Bronchial epithelial cell (primary cell): ENCODE measurements at regions not wholly inside any gene's neighbourhood (a gene's known extent, or its start where the extent isn't known, plus 50 kb on each side); places are given as distances from the start of the nearest gene placed in this dataset.

Experiments used
- DNase-seq: peaks from one replicate; pipeline ENCODE4 v3.0.0-alpha.2; 2010; ENCODE audit warnings: low read depth
- FAIRE-seq: peaks from 2 replicates; lab custom pipeline; 2011; peaks lifted over from hg19 to GRCh38; lab: Jason Lieb, UNC
- H3K27me3 ChIP-seq: 2 replicates; pipeline ENCODE4 v1.5.1; 2011; ENCODE audit warnings: low read length; ENCODE audit not compliant: control insufficient read depth, insufficient read depth
- H3K36me3 ChIP-seq: 2 replicates; pipeline ENCODE4 v1.5.1; 2011; ENCODE audit warnings: low read length; ENCODE audit not compliant: control insufficient read depth, insufficient read depth
- H3K4me3 ChIP-seq: 2 replicates; pipeline ENCODE4 v1.5.1; 2011; ENCODE audit warnings: mild to moderate bottlenecking, low read depth, low read length, control low read depth
- CTCF ChIP-seq: IDR thresholded peaks from 2 replicates; pipeline ENCODE4 v1.5.1; 2011; ENCODE audit warnings: mild to moderate bottlenecking, moderate library complexity, low read length, control low read depth, inconsistent platforms; ENCODE audit not compliant: insufficient read depth, severe bottlenecking

GRCh38 chr14:55979096-55979495 is 139.1 kb upstream of the PELI2 start:
- DNase-seq, result no peak
- Histone ChIP-seq H3K36me3 (no peaks in the 10 kb centered on the region), H3K4me3 (no peak overlapping the region), H3K27me3 (peaks cover 1% of the 10 kb centered on the region)
- no peak for FAIRE-seq
- TF ChIP-seq CTCF, result no peak

- Histone ChIP-seq H3K4me3 (no peak overlapping the region), H3K27me3 (peaks cover 1% of the 10 kb centered on the region), H3K36me3 (no peaks in the 10 kb centered on the region)
- DNase-seq, result no peak
- no peak for TF ChIP-seq CTCF
- no peak for FAIRE-seq
These were observed 138.4 kb upstream of the PELI2 start for GRCh38 chr14:55979781-55980180.

GRCh38 chr14:55980970-55981369 is 137.2 kb upstream of the PELI2 start:
- H3K27me3 ChIP-seq, result peaks cover 1% of the 10 kb centered on the region
- TF ChIP-seq CTCF, result no peak
- peak; percentile 40 for DNase-seq
- no peaks in the 10 kb centered on the region for H3K36me3 ChIP-seq
- no peak overlapping the region for H3K4me3 ChIP-seq
- no peak for FAIRE-seq

- H3K36me3 ChIP-seq, result no peaks in the 10 kb centered on the region
- FAIRE-seq, result no peak
- H3K27me3 ChIP-seq, result peaks cover 1% of the 10 kb centered on the region
- no peak overlapping the region for H3K4me3 ChIP-seq
- DNase-seq, result no peak
- TF ChIP-seq CTCF, result no peak
These were observed 132.1 kb upstream of the PELI2 start for GRCh38 chr14:55986069-55986468.

GRCh38 chr14:56000846-56001245 is 117.4 kb upstream of the PELI2 start:
- TF ChIP-seq CTCF, result no peak
- Histone ChIP-seq H3K27me3 (no peaks in the 10 kb centered on the region), H3K4me3 (no peak overlapping the region), H3K36me3 (no peaks in the 10 kb centered on the region)
- FAIRE-seq (no peak), DNase-seq (no peak)

- no peak overlapping the region for H3K4me3 ChIP-seq
- DNase-seq (no peak), FAIRE-seq (no peak)
- no peak for TF ChIP-seq CTCF
- no peaks in the 10 kb centered on the region for H3K36me3 ChIP-seq
- H3K27me3 ChIP-seq, result no peaks in the 10 kb centered on the region
These were observed 115.9 kb upstream of the PELI2 start for GRCh38 chr14:56002342-56002741.
